Skeletal muscle tissue (tissue), 3 donors: ENCODE measurements at regions not wholly inside any gene's neighbourhood (a gene's known extent, or its start where the extent isn't known, plus 50 kb on each side); places are given as distances from the start of the nearest gene placed in this dataset.

Source experiments
- H3K27ac ChIP-seq: one replicate; pipeline ENCODE4 v1.7.0; 2013; ENCODE audit warnings: mild to moderate bottlenecking, low read depth, low read length, inconsistent platforms
- H3K27me3 ChIP-seq, 3 donors: one replicate each; pipeline ENCODE4 v1.7.0; 2013; ENCODE audit warnings: low read length in 3 of 3; ENCODE audit not compliant: control insufficient read depth in 3 of 3, insufficient read depth in 3 of 3
- H3K36me3 ChIP-seq, 3 donors: one replicate each; pipeline ENCODE4 v1.7.0; 2013; ENCODE audit warnings: low read length in 3 of 3; ENCODE audit not compliant: control insufficient read depth in 3 of 3, insufficient read depth in 3 of 3
- H3K4me1 ChIP-seq, 3 donors: one replicate each; pipeline ENCODE4 v1.7.0; 2013; ENCODE audit warnings: low read length in 3 of 3, mild to moderate bottlenecking in 3 of 3; ENCODE audit not compliant: control insufficient read depth in 3 of 3, insufficient read depth in 3 of 3
- H3K4me3 ChIP-seq, 3 donors: one replicate each; pipeline ENCODE4 v1.7.0; 2013; ENCODE audit warnings: low read length in 3 of 3
- H3K9ac ChIP-seq, 3 donors: one replicate each; pipeline ENCODE4 v1.7.0; 2013; ENCODE audit warnings: low read length in 3 of 3, mild to moderate bottlenecking in 3 of 3, moderate library complexity in 2 of 3, low read depth in 1 of 3
- H3K9me3 ChIP-seq, 3 donors: one replicate each; pipeline ENCODE4 v1.7.0; 2013; ENCODE audit warnings: low read length in 3 of 3; ENCODE audit not compliant: control insufficient read depth in 3 of 3
- donor health status: Osteomylitis.

DNA sequence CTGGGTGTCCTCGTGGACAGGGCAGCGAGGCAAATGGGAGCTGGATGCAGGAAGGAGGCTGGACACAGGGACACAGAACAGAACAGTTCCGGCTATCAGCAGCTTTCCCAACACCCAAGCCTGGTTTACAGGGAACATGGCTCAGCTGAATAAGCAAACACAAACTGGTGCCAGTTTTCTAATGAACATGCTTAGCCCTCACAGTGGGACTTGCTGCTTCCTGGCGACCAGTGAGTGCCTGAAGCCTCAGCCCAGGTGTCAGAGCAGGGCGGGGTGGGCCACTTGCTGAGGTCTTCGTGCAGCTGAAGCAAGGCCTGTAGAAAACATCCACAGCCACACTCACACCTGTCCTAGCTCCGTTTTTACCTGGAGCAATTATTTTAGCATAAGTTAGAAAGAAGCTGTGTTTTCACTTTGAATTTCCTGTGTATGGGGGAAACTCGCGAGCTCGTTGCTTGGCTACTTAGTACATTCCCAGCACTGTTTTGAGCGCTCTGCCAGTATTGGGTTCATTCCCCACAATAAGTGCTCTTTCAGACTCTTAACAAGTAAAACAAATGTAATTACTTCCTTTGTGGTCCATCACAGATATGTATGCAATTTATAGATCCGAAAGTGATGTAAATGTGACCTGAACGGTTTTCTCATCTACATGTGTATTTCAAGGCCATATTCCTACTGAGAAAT, 261.2 kb upstream of the SHH start:
- no peak overlapping the region for H3K4me3 ChIP-seq
- no peaks in the 10 kb centered on the region for H3K36me3 ChIP-seq
- peaks cover 0 to 2% (median 0%) of the 10 kb centered on the region in 3 donors for H3K9me3 ChIP-seq
- H3K4me1 ChIP-seq: no peaks in the 10 kb centered on the region
- no peak overlapping the region for H3K27ac ChIP-seq
- H3K9ac ChIP-seq: no peak overlapping the region
- H3K27me3 ChIP-seq: peaks cover 0 to 10% (median 0%) of the 10 kb centered on the region in 3 donors

GRCh38 chr7:156071612-156072011, 259.3 kb upstream of the SHH start:
- Histone ChIP-seq H3K4me3 (no peak overlapping the region), H3K27me3 (peaks cover 0 to 17% (median 0%) of the 10 kb centered on the region in 3 donors), H3K4me1 (no peaks in the 10 kb centered on the region), H3K36me3 (no peaks in the 10 kb centered on the region), H3K9ac (no peak overlapping the region), H3K27ac (no peak overlapping the region), H3K9me3 (peaks cover 0 to 5% (median 0%) of the 10 kb centered on the region in 3 donors)

DNA sequence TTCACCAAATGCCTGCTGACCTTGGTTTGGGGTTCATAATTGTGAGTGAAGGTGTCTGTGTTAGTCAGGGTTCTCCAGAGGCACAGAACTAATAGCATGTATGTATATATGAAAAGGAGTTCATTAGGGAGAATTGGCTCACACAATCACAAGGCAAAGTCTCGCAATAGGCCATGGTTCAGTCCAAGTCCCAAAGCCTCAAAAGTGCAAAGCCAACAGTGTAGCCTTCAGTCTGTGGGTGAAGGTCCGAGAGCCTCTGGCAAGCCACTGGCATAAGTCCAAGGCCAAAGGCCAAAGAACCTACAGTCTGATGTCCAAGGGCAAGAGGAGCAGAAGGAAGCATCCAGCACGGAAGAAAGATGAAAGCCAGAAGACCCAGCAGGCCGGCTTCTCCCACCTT, 257.6 kb upstream of the SHH start:
- no peak overlapping the region for H3K4me3 ChIP-seq
- peaks cover 0 to 17% (median 5%) of the 10 kb centered on the region in 3 donors for H3K27me3 ChIP-seq
- no peaks in the 10 kb centered on the region for H3K36me3 ChIP-seq
- no peak overlapping the region for H3K9ac ChIP-seq
- H3K4me1 ChIP-seq: no peaks in the 10 kb centered on the region
- peaks cover 0 to 5% (median 0%) of the 10 kb centered on the region in 3 donors for H3K9me3 ChIP-seq
- H3K27ac ChIP-seq: no peak overlapping the region

DNA sequence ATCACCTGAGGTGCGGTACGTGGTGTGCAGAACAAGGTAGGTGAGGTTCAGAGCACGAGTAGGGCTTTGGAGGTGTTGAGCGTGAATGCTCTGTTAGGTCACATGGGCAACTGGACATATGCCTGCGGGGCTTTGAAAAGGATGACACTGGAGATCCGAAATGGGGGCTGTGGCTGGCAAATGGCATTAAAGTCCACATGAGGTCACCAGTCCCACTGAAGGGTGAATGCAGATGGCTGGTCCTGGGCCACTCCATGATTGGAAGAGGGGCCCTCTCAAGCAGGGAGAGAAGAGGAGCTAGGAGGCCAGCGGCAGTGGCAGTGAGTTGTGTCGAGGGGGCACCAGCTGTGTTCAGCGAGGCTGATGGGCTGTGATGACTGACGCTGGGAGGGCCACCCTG, 254.9 kb upstream of the SHH start:
- no peak overlapping the region for H3K27ac ChIP-seq
- no peak overlapping the region for H3K4me3 ChIP-seq
- H3K9ac ChIP-seq: no peak overlapping the region
- H3K27me3 ChIP-seq: peaks cover 0 to 23% (median 5%) of the 10 kb centered on the region in 3 donors
- H3K4me1 ChIP-seq: no peaks in the 10 kb centered on the region
- H3K9me3 ChIP-seq: peaks cover 0 to 5% (median 0%) of the 10 kb centered on the region in 3 donors
- no peaks in the 10 kb centered on the region for H3K36me3 ChIP-seq

DNA sequence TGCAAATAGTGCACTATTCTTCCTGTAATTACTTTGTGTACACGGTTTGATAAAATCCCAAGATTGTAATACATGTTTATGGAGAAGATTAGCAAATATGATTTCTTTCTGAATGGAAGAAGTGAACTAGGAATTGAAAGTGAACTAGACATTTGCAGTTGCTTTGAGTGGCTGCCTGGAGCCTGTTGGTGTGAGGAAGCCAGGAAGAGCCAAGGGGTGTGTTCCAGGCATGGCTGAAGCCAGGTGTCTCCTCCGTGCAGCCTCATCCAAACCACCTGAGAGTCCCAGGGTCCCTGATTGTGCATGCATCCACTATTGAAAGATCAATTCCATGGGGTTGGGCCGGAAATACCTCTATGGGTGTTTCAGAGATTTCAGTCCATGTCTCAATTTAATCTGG, 253.1 kb upstream of the SHH start:
- Histone ChIP-seq H3K9me3 (peaks cover 0 to 9% (median 7%) of the 10 kb centered on the region in 3 donors), H3K27me3 (peaks cover 0 to 17% (median 5%) of the 10 kb centered on the region in 3 donors), H3K4me3 (no peak overlapping the region), H3K36me3 (no peaks in the 10 kb centered on the region), H3K9ac (no peak overlapping the region), H3K4me1 (no peaks in the 10 kb centered on the region), H3K27ac (no peak overlapping the region)

GRCh38 chr7:156064971-156065386, 252.7 kb upstream of the SHH start:
- Histone ChIP-seq H3K9ac (no peak overlapping the region), H3K4me3 (no peak overlapping the region), H3K27ac (no peak overlapping the region), H3K36me3 (no peaks in the 10 kb centered on the region), H3K27me3 (peaks cover 0 to 16% (median 5%) of the 10 kb centered on the region in 3 donors), H3K9me3 (peaks cover 0 to 9% (median 7%) of the 10 kb centered on the region in 3 donors), H3K4me1 (no peaks in the 10 kb centered on the region)

- no peaks in the 10 kb centered on the region for H3K4me1 ChIP-seq
- H3K27me3 ChIP-seq: peaks cover 0 to 14% (median 5%) of the 10 kb centered on the region in 3 donors
- H3K9ac ChIP-seq: no peak overlapping the region
- H3K9me3 ChIP-seq: peaks cover 0 to 11% (median 7%) of the 10 kb centered on the region in 3 donors
- H3K36me3 ChIP-seq: no peaks in the 10 kb centered on the region
- H3K27ac ChIP-seq: no peak overlapping the region
- H3K4me3 ChIP-seq: no peak overlapping the region
These were observed 251.1 kb upstream of the SHH start for GRCh38 chr7:156063241-156063810.

- no peak overlapping the region for H3K9ac ChIP-seq
- H3K4me1 ChIP-seq: no peaks in the 10 kb centered on the region
- peaks cover 0 to 14% (median 5%) of the 10 kb centered on the region in 3 donors for H3K27me3 ChIP-seq
- peaks cover 0 to 11% (median 7%) of the 10 kb centered on the region in 3 donors for H3K9me3 ChIP-seq
- no peak overlapping the region for H3K4me3 ChIP-seq
- H3K27ac ChIP-seq: no peak overlapping the region
- no peaks in the 10 kb centered on the region for H3K36me3 ChIP-seq
These were observed 250.0 kb upstream of the SHH start for GRCh38 chr7:156062286-156062685.

- Histone ChIP-seq H3K9me3 (peaks cover 0 to 8% (median 7%) of the 10 kb centered on the region in 3 donors), H3K4me1 (no peaks in the 10 kb centered on the region), H3K27me3 (peaks cover 0 to 8% (median 5%) of the 10 kb centered on the region in 3 donors), H3K9ac (no peak overlapping the region), H3K36me3 (no peaks in the 10 kb centered on the region), H3K27ac (no peak overlapping the region), H3K4me3 (no peak overlapping the region)
These were observed 249.5 kb upstream of the SHH start for GRCh38 chr7:156061689-156062255.

DNA sequence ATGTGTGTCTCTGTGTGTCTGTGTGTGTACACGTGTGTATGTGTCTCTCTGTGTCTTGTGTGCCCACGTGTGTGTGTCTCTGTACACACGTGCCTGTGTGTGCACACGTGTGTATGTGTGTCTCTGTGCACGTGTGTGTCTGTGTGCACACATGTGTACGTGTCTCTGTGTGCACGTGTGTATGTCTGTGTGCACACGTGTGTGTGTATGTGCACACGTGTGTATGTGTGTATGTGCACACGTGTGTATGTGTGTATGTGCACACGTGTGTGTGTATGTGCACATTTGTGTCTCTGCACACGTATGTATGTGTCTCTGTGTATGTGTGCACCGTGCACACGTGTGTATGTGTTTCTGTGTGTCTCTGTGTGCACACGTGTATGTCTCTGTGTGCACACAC, 248.7 kb upstream of the SHH start:
- Histone ChIP-seq H3K9ac (no peak overlapping the region), H3K27ac (no peak overlapping the region), H3K36me3 (no peaks in the 10 kb centered on the region), H3K4me1 (no peaks in the 10 kb centered on the region), H3K9me3 (peaks cover 0 to 8% (median 7%) of the 10 kb centered on the region in 3 donors), H3K27me3 (peaks cover 0 to 7% (median 0%) of the 10 kb centered on the region in 3 donors), H3K4me3 (no peak overlapping the region)
